ENCODE measurements at regions not wholly inside any gene's neighbourhood (a gene's known extent, or its start where the extent isn't known, plus 50 kb on each side); places are given as distances from the start of the nearest gene placed in this dataset.

DNA sequence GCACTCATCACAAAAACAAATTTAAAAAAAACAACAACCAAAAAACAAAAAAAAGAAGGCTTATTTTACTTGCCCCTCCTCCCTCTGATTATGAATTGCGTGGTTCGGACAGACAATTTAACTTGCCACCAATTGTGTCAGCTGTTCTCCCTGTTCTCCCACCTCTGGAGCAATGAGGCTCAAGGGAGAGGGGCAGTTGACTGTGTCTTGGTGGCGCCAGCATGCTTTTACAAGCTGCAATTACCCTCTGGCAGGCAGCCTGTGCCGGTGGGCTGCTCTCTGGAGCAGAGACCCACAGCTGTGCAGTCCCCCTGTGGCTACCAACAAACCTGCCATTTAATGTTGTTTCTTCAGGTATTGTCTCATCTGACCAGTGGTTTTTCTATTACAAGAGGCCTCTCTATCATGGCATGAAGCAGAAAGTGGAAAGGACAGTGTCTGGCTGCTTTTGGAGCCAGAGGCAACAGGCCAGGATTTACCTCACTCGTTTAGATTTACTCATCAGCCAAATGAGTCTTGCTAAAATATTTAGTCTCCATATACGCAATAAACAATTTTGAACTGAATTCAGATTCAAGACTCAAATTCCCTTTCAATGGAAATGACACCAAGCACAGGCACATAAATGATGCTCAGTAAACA lies 192.0 kb upstream of the TPRG1 start:
- Histone ChIP-seq H3K9me3 (no peaks in the 10 kb centered on the region), H3K4me1 (no peaks in the 10 kb centered on the region), H3K27ac (no peak overlapping the region), H3K27me3 (no peaks in the 10 kb centered on the region), H3K4me3 (no peak overlapping the region), H3K36me3 (replicated peaks in 1 of 2; ENCODE audit: insufficient read depth in 1 of 2, low read depth in 2 of 2) (no peaks in the 10 kb centered on the region)
- ATAC-seq = no peak
- 65 to 73% methylated on average over 6 of the region's 6 CpGs for WGBS, 2 donors
- DNase-seq = no peak
- intact Hi-C loops (cut with DNase I) = no loop called here
- TF ChIP-seq, protein P1, sequence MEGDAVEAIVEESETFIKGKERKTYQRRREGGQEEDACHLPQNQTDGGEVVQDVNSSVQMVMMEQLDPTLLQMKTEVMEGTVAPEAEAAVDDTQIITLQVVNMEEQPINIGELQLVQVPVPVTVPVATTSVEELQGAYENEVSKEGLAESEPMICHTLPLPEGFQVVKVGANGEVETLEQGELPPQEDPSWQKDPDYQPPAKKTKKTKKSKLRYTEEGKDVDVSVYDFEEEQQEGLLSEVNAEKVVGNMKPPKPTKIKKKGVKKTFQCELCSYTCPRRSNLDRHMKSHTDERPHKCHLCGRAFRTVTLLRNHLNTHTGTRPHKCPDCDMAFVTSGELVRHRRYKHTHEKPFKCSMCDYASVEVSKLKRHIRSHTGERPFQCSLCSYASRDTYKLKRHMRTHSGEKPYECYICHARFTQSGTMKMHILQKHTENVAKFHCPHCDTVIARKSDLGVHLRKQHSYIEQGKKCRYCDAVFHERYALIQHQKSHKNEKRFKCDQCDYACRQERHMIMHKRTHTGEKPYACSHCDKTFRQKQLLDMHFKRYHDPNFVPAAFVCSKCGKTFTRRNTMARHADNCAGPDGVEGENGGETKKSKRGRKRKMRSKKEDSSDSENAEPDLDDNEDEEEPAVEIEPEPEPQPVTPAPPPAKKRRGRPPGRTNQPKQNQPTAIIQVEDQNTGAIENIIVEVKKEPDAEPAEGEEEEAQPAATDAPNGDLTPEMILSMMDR (IDR thresholded peaks at IDR 0.05) = no peak
- TF ChIP-seq POLR2A (IDR thresholded peaks at IDR 0.05) = no peak

DNA sequence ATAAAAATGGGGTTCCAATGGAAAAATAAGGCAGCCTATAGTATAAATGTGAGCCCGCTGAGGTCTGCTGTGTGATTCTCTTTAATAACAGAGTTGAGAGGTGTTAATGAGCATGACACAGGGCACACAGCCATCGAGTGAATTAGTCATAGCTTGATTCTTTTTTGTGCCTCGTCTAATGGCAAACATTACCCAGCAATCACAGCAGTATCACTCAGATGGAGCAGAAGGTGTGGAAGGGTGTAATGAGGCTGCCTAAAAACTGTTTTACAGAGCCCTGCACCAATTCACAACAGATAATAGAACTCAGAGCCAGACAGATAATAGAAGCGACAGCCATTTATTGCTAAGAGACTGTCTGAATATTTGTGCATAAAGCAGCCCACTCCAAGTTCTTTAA lies 178.6 kb upstream of the TPRG1 start:
- no peaks in the 10 kb centered on the region for H3K4me1 ChIP-seq
- WGBS, 2 donors = 54 to 56% methylated on average over 4 of the region's 4 CpGs
- H3K36me3 ChIP-seq (replicated peaks in 1 of 2; ENCODE audit: insufficient read depth in 1 of 2, low read depth in 2 of 2) = no peaks in the 10 kb centered on the region
- ATAC-seq (no peak), DNase-seq (no peak)
- no peak overlapping the region for H3K4me3 ChIP-seq
- TF ChIP-seq, protein P1 (IDR thresholded peaks at IDR 0.05) = no peak
- TF ChIP-seq POLR2A (IDR thresholded peaks at IDR 0.05) = no peak
- intact Hi-C loops (cut with DNase I) = no loop called here
- H3K9me3 ChIP-seq = no peaks in the 10 kb centered on the region
- H3K27me3 ChIP-seq = peaks cover 0 to 6% of the 10 kb centered on the region in 2 donors
- H3K27ac ChIP-seq = no peak overlapping the region

DNA sequence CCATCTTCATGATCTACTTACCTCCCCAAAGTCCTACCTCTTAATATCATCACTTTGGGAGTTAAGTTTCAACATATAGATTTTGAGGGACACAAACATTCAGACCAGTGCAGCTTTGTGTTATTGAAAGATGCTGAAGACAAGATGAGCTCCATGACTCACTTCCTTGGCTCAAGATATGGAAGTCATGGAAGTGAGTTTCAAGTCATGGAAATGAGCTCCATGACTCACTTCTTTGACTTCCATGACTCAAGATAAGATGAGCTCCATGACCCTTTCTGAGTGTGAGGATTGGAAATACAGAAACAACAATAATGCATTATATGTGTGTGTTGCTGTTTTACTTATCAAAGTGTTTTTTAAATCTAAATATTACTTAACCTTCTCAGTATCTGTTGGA lies 170.2 kb upstream of the TPRG1 start:
- no peak for DNase-seq
- Histone ChIP-seq H3K4me1 (no peaks in the 10 kb centered on the region), H3K4me3 (no peak overlapping the region), H3K27me3 (no peaks in the 10 kb centered on the region), H3K27ac (no peak overlapping the region), H3K36me3 (replicated peaks in 1 of 2; ENCODE audit: insufficient read depth in 1 of 2, low read depth in 2 of 2) (no peaks in the 10 kb centered on the region), H3K9me3 (no peaks in the 10 kb centered on the region)
- intact Hi-C loops (cut with DNase I) = no loop called here
- TF ChIP-seq POLR2A (IDR thresholded peaks at IDR 0.05) = no peak
- TF ChIP-seq, protein P1 (IDR thresholded peaks at IDR 0.05) = no peak
- ATAC-seq = no peak

DNA sequence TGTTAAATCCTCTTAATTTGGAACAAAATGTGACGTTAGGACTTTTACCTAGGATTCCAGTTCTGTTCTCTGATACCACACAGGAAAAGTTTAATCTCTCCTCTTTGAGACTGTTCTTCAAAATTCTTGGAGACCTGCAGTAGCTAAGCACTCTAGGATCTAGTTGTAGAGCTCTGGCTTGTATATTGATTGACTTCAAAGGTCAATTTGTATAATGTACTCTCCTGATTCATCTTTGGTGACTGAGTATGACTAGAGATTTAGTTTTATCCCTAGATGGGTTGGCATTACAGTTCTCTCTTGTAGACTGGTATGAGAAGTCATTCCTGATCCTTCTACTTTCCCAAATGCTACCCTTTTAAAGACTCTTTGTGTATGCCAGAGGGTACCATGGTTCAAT lies 168.4 kb upstream of the TPRG1 start:
- no peaks in the 10 kb centered on the region for H3K4me1 ChIP-seq
- H3K27ac ChIP-seq = no peak overlapping the region
- 57 to 89% methylated on average over 1 of the region's 1 CpG for WGBS, 2 donors
- intact Hi-C loops (cut with DNase I) = no loop called here
- DNase-seq (no peak), ATAC-seq (no peak)
- H3K9me3 ChIP-seq = no peaks in the 10 kb centered on the region
- no peaks in the 10 kb centered on the region for H3K36me3 ChIP-seq (replicated peaks in 1 of 2; ENCODE audit: insufficient read depth in 1 of 2, low read depth in 2 of 2)
- no peaks in the 10 kb centered on the region for H3K27me3 ChIP-seq
- TF ChIP-seq POLR2A (IDR thresholded peaks at IDR 0.05) = no peak
- H3K4me3 ChIP-seq = no peak overlapping the region

DNA sequence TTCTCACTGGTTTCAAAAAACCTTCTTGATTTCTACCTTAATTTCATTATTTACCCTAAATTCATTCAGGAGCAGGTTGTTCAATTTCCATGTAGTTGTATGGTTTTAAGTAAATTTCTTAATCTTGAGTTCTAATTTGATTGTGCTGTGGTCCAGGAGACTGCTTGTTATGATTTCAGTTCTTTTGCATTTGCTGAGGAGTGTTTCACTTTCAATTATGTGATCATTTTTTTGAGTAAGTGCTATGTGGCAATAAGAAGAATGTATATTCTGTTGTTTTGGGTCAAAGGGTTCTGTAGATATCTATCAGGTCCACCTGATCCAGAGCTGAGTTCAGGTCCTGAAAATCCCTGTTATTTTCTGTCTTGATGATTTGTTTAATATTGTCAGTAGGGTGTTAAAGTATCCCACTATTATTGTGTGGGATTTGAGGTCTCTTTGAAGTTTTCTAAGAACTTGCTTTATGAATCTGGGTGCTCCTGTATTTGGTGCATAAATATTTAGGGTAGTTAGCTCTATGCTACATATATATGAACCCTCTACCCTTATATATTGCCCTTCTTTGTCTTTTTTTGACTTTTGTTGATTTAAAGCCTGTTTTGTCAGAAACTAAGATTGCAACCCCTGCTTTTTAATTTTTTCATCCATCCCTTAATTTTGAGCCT lies 158.4 kb upstream of the TPRG1 start:
- intact Hi-C loops (cut with DNase I) = no loop called here
- TF ChIP-seq POLR2A (IDR thresholded peaks at IDR 0.05) = no peak
- TF ChIP-seq, protein P1 (IDR thresholded peaks at IDR 0.05) = no peak
- no peak for ATAC-seq

More for the DNA sequence above, 158.4 kb upstream of the TPRG1 start:
- peaks cover 0 to 5% (median 0%) of the 10 kb centered on the region in 3 donors for H3K9me3 ChIP-seq
- H3K27ac ChIP-seq = no peak overlapping the region
- no peak for DNase-seq
- H3K4me1 ChIP-seq = no peaks in the 10 kb centered on the region
- H3K27me3 ChIP-seq = no peaks in the 10 kb centered on the region
- no peak overlapping the region for H3K4me3 ChIP-seq
- H3K36me3 ChIP-seq (replicated peaks in 1 of 2; ENCODE audit: insufficient read depth in 1 of 2, low read depth in 2 of 2) = no peaks in the 10 kb centered on the region
